Psoas muscle (tissue), 7 donors: ENCODE measurements at regions not wholly inside any gene's neighbourhood (a gene's known extent, or its start where the extent isn't known, plus 50 kb on each side); places are given as distances from the start of the nearest gene placed in this dataset.

Source experiments
- ATAC-seq, 4 donors: fragments of 200-7000 bp; cut with Tn5 transposase; one replicate each; pipeline ENCODE4 v1.9.1; 2020; ENCODE audit warnings: moderate library complexity in 3 of 4, mild to moderate bottlenecking in 2 of 4
- DNase-seq, 2 donors: peaks; one replicate each; pipeline ENCODE4 v3.0.0-alpha.2; 2020
- H3K27ac ChIP-seq: fragments of 200-600 bp; one replicate; pipeline ENCODE4 v1.8.0; 2022
- H3K27me3 ChIP-seq, 3 donors: fragments of 200-600 bp in 1 of 3; one replicate each; pipeline versions ENCODE4 v1.6.1 to v1.8.0; 2013 to 2022; ENCODE audit warnings: low read length in 2 of 3, mild to moderate bottlenecking in 2 of 3, moderate library complexity in 1 of 3; ENCODE audit not compliant: insufficient read depth in 3 of 3
- H3K36me3 ChIP-seq, 2 donors: fragments of 200-600 bp in 1 of 2; one replicate each; pipeline versions ENCODE4 v1.6.1 to v1.8.0; 2013 to 2022; ENCODE audit warnings: low read depth in 1 of 2, mild to moderate bottlenecking in 1 of 2, moderate library complexity in 1 of 2; ENCODE audit not compliant: insufficient read depth in 1 of 2
- H3K4me1 ChIP-seq: fragments of 200-600 bp; one replicate; pipeline ENCODE4 v1.8.0; 2022
- H3K4me3 ChIP-seq: fragments of 200-600 bp; one replicate; pipeline ENCODE4 v1.8.0; 2022; ENCODE audit warnings: mild to moderate bottlenecking
- H3K9me3 ChIP-seq: fragments of 200-600 bp; one replicate; pipeline ENCODE4 v1.8.0; 2022
- CTCF ChIP-seq: fragments of 200-600 bp; IDR thresholded peaks from one replicate; pipeline ENCODE4 v1.8.0; 2022; ENCODE audit warnings: antibody characterized with exemption
- WGBS, 3 donors: extraction: QIAGEN DNeasy Blood & Tissue Kit; methylation state at CpG; one replicate each; pipeline versions ENCODE4 v1.1.6 to v1.1.7; 2013; 5-methylcytosine and 5-hydroxymethylcytosine counted together
- intact Hi-C, 2 donors: fragments of 100-400 bp; cut with DNase I; formaldehyde crosslinking; loops; one replicate each; pipeline versions ENCODE4 v1.11.0 to v1.14.2; 2022
- donor health status: healthy with polysubstance abuse.
- donor health status: DM: no; HTN: no; CAD: no; lungs with moderate emphysema.
- donor health status: Bipolar disorder and iron deficiency.
- donor health status: healthy.
- donor health status: DM: yes; HTN: yes; CAD: no.
- donor health status: DM: no; HTN: no; CAD: no.
- donor health status: DM: yes; HTN: yes; CAD: no.

DNA sequence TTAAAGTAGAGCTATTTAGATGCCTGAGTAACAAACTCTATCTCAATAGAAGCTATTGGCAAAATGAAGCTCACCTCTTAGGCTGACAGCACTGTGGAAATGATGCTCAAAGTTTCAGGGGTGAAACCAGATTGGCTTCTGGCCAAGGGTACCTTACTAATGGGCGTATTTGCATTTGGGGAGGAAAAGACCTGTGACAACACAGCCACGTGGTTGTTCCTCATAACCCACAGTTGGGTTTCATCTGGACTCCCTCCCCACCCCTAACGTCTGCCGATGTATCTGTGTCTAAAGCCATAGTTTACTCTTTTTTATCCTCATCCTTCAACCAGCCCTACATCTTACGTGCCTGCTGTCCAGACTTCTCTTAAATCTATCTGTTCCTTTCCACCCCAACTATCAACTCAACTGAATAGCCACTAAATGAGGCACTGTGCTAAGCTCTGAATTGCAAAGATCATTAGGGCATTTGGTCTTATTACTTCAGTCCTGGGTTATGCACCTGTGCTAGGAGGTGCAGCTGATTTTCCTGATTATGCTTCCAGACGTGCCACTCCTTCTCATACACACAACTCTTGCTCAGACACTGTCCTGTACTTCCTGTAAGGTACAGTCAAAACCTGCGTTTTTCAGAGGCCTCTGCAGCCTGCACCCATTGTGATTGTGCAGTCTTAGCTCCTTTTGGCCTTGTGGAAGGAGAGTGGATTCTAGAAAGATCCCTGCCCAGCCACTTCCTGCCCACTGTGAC, 80.6 kb upstream of the ARMC2 start:
- H3K4me1 ChIP-seq = peaks cover 21% of the 10 kb centered on the region
- DNase-seq = no peak
- no peak overlapping the region for H3K4me3 ChIP-seq
- intact Hi-C loops = no loop called here
- 92 to 93% (median 92%) methylated on average over 7 of the region's 7 CpGs for WGBS, 3 donors
- H3K36me3 ChIP-seq = no peaks in the 10 kb centered on the region
- no peak for ATAC-seq
- no peaks in the 10 kb centered on the region for H3K9me3 ChIP-seq
- no peak overlapping the region for H3K27ac ChIP-seq
- TF ChIP-seq CTCF = no peak
- no peaks in the 10 kb centered on the region for H3K27me3 ChIP-seq

DNA sequence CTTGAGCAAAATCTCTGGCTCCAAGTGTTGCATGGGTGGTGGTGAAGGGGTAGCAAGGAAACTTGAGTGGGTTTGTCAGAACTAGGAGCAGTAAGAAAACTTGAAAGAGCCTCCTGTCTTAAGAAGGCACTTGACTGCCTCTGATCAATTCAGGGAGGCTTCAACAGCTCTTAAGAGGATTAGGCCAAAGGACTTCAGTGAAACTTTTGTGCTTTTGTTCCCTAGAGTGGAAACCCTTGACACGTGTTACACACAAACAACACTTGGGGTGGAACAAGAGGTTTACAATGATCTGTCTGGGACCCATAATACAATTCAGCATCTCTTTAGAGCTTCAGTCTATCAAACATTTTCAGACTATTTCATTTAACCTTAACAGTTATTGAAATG, 80.1 kb upstream of the ARMC2 start:
- Histone ChIP-seq H3K4me1 (peaks cover 21% of the 10 kb centered on the region), H3K4me3 (no peak overlapping the region), H3K9me3 (no peaks in the 10 kb centered on the region), H3K27me3 (no peaks in the 10 kb centered on the region), H3K27ac (no peak overlapping the region), H3K36me3 (no peaks in the 10 kb centered on the region)
- ATAC-seq = no peak
- WGBS, 3 donors = 83 to 92% (median 89%) methylated on average over 1 of the region's 1 CpG
- TF ChIP-seq CTCF = no peak
- intact Hi-C loops = no loop called here
- no peak for DNase-seq

- no peak for ATAC-seq
- intact Hi-C loops = no loop called here
Measured at GRCh38 chr6:108768792-108769524, 79.3 kb upstream of the ARMC2 start.

GRCh38 chr6:108771421-108771820, 76.8 kb upstream of the ARMC2 start:
- Histone ChIP-seq H3K4me3 (no peak overlapping the region), H3K36me3 (no peaks in the 10 kb centered on the region), H3K27me3 (no peaks in the 10 kb centered on the region), H3K27ac (peak overlapping the region; percentile 66), H3K4me1 (peaks cover 13% of the 10 kb centered on the region), H3K9me3 (no peaks in the 10 kb centered on the region)
- intact Hi-C loops = no loop called here
- DNase-seq (no peak), ATAC-seq (peak; percentile 95 to 98 (median 96))
- no peak for TF ChIP-seq CTCF
- WGBS, 3 donors = 27 to 46% (median 28%) methylated on average over 1 of the region's 1 CpG

More at GRCh38 chr6:108768792-108769524, 79.3 kb upstream of the ARMC2 start:
- 86 to 96% (median 91%) methylated on average over 10 of the region's 10 CpGs for WGBS, 3 donors
- DNase-seq = no peak
- Histone ChIP-seq H3K4me1 (peaks cover 21% of the 10 kb centered on the region), H3K27me3 (no peaks in the 10 kb centered on the region), H3K9me3 (no peaks in the 10 kb centered on the region), H3K36me3 (no peaks in the 10 kb centered on the region), H3K27ac (no peak overlapping the region), H3K4me3 (no peak overlapping the region)
- TF ChIP-seq CTCF = no peak
